ENCODE measurements at regions not wholly inside any gene's neighbourhood (a gene's known extent, or its start where the extent isn't known, plus 50 kb on each side); places are given as distances from the start of the nearest gene placed in this dataset.

DNA sequence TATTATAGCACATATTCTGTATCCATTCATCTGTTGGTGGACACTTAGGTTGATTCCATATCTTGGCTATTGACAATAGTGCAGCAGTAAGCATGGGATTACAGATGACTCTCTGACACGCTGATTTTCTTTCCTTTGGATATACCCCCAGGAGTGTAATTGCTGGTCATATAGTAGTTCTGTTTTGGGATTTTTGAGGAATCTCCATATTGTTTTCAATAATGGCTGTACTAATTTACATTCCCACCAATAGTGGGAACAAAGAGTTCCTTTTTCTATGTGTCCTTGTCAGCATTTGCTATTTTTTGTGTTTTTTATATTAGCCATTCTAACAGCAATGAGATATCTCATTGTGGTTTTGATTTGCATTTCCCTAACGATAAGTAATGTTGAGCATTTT is 309.0 kb upstream of the JARID2 start:
- TF ChIP-seq, protein P1, sequence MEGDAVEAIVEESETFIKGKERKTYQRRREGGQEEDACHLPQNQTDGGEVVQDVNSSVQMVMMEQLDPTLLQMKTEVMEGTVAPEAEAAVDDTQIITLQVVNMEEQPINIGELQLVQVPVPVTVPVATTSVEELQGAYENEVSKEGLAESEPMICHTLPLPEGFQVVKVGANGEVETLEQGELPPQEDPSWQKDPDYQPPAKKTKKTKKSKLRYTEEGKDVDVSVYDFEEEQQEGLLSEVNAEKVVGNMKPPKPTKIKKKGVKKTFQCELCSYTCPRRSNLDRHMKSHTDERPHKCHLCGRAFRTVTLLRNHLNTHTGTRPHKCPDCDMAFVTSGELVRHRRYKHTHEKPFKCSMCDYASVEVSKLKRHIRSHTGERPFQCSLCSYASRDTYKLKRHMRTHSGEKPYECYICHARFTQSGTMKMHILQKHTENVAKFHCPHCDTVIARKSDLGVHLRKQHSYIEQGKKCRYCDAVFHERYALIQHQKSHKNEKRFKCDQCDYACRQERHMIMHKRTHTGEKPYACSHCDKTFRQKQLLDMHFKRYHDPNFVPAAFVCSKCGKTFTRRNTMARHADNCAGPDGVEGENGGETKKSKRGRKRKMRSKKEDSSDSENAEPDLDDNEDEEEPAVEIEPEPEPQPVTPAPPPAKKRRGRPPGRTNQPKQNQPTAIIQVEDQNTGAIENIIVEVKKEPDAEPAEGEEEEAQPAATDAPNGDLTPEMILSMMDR (IDR thresholded peaks at IDR 0.05; ENCODE audit: low read length), result no peak
- no peak for TF ChIP-seq EZH2 (optimal IDR thresholded peaks at IDR 0.05; ENCODE audit: low read depth, low read length)
- no peak for TF ChIP-seq EZH2phosphoT487 (IDR thresholded peaks at IDR 0.05; ENCODE audit: low read length)

All from MM.1S (cell line).